H1 (cell line): ENCODE measurements at regions not wholly inside any gene's neighbourhood (a gene's known extent, or its start where the extent isn't known, plus 50 kb on each side); places are given as distances from the start of the nearest gene placed in this dataset.

Source experiments
- CTCF ChIA-PET: fragments of 300-600 bp; sonication (Branson Sonifier 250); formaldehyde crosslinking; loops from one replicate; lab custom pipeline; 2021; ENCODE audit not compliant: partially characterized antibody; lab: Charles Lee
- POLR2A ChIA-PET: fragments of 300-600 bp; sonication (Branson Sonifier 250); formaldehyde crosslinking; loops from one replicate; lab custom pipeline; 2021; ENCODE audit warnings: inconsistent platforms; ENCODE audit not compliant: partially characterized antibody; lab: Charles Lee
- DNase-seq, 2 experiments: peaks; one replicate each; pipeline versions ENCODE4 v3.0.0 to v3.0.0-alpha.2; 2010 to 2022; ENCODE audit warnings: low spot score in 2 of 2, low read depth in 1 of 2, mixed read lengths in 1 of 2
- FAIRE-seq: peaks from 2 replicates; lab custom pipeline; 2011; peaks lifted over from hg19 to GRCh38; lab: Jason Lieb, UNC
- H2AFZ ChIP-seq: 2 replicates; pipeline ENCODE4 v1.8.1; 2012; ENCODE audit warnings: low read length, inconsistent platforms
- H2AK5ac ChIP-seq: 2 replicates; pipeline ENCODE4 v1.6.1; 2013; ENCODE audit warnings: low read depth, low read length
- H2BK120ac ChIP-seq: replicated peaks from 2 replicates; pipeline ENCODE3; 2013; ENCODE audit warnings: low read depth, low read length, inconsistent platforms
- H2BK12ac ChIP-seq: 2 replicates; pipeline ENCODE4 v1.6.1; 2013; ENCODE audit warnings: low read depth, low read length
- H2BK15ac ChIP-seq: 2 replicates; pipeline ENCODE4 v1.6.1; 2013; ENCODE audit warnings: low read length
- H2BK20ac ChIP-seq: 2 replicates; pipeline ENCODE4 v1.6.1; 2013; ENCODE audit warnings: low read length
- H2BK5ac ChIP-seq: 2 replicates; pipeline ENCODE4 v1.6.1; 2013; ENCODE audit warnings: low read depth, low read length
- H3K14ac ChIP-seq: 2 replicates; pipeline ENCODE4 v1.6.1; 2013; ENCODE audit warnings: inconsistent platforms; ENCODE audit not compliant: insufficient read length
- H3K18ac ChIP-seq: 2 replicates; pipeline ENCODE4 v1.6.1; 2013; ENCODE audit warnings: low read length; ENCODE audit errors: extremely low read depth
- H3K23ac ChIP-seq: 2 replicates; pipeline ENCODE4 v1.6.1; 2013; ENCODE audit warnings: inconsistent platforms; ENCODE audit not compliant: insufficient read length
- H3K23me2 ChIP-seq: 2 replicates; pipeline ENCODE4 v1.6.1; 2013; ENCODE audit warnings: low read depth, low read length
- H3K27ac ChIP-seq: 2 replicates; pipeline ENCODE4 v1.6.1; 2011; ENCODE audit warnings: low read depth, low read length, inconsistent platforms
- H3K27me3 ChIP-seq, 4 experiments: replicated peaks in 1 of 4; 1 replicate in 1 of 4; 2 replicates in 3 of 4; pipeline versions ENCODE4 v1.6.1 to v1.8.1; 2011 to 2013; ENCODE audit warnings: low read length in 3 of 4, mild to moderate bottlenecking in 3 of 4, inconsistent platforms in 2 of 4, mixed read lengths in 2 of 4, moderate library complexity in 1 of 4; ENCODE audit not compliant: control insufficient read depth in 3 of 4, insufficient read depth in 3 of 4; ENCODE audit errors: extremely low read depth in 1 of 4
- H3K36me3 ChIP-seq, 4 experiments: 2 replicates each; pipeline versions ENCODE4 v1.6.1 to v1.8.1; 2011 to 2013; ENCODE audit warnings: mild to moderate bottlenecking in 4 of 4, low read length in 3 of 4, moderate library complexity in 2 of 4, control low read depth in 1 of 4, inconsistent platforms in 1 of 4; ENCODE audit not compliant: insufficient read depth in 4 of 4, control insufficient read depth in 2 of 4
- H3K4ac ChIP-seq: replicated peaks from 2 replicates; pipeline ENCODE3; 2013; ENCODE audit warnings: low read length, low read depth, mixed read lengths, inconsistent platforms; ENCODE audit not compliant: insufficient read length
- H3K4me1 ChIP-seq, 4 experiments: replicated peaks in 1 of 4; 1 replicate in 1 of 4; 2 replicates in 3 of 4; pipeline versions ENCODE4 v1.6.1 to v1.8.1; 2011 to 2013; ENCODE audit warnings: low read length in 3 of 4, inconsistent platforms in 2 of 4, mixed read lengths in 1 of 4; ENCODE audit not compliant: insufficient read depth in 4 of 4, control insufficient read depth in 3 of 4
- H3K4me2 ChIP-seq, 2 experiments: 2 replicates each; pipeline versions ENCODE4 v1.6.1 to v1.8.1; 2011 to 2013; ENCODE audit warnings: low read depth in 2 of 2, low read length in 2 of 2, control low read depth in 1 of 2, inconsistent platforms in 1 of 2, mild to moderate bottlenecking in 1 of 2; ENCODE audit not compliant: insufficient read depth in 1 of 2
- H3K4me3 ChIP-seq, 4 experiments: fragments of 200-600, 300-600 bp in 1 of 4; sonication (generic), shearing (Covaris generic), sonication (Bioruptor Twin) in 1 of 4; 2 replicates each; pipeline versions ENCODE4 v1.5.1 to v1.8.1; 2011 to 2016; ENCODE audit warnings: low read length in 4 of 4, low read depth in 3 of 4, control low read depth in 2 of 4, inconsistent platforms in 2 of 4, mild to moderate bottlenecking in 2 of 4, mixed read lengths in 1 of 4, moderate library complexity in 1 of 4; ENCODE audit not compliant: insufficient read depth in 2 of 4; ENCODE audit errors: extremely low read depth in 1 of 4
- H3K56ac ChIP-seq: replicated peaks from 2 replicates; pipeline ENCODE3; 2013; ENCODE audit warnings: low read depth, mild to moderate bottlenecking, mixed read lengths, low read length, inconsistent platforms; ENCODE audit not compliant: insufficient read length
- H3K79me1 ChIP-seq: 2 replicates; pipeline ENCODE4 v1.6.1; 2013; ENCODE audit warnings: low read depth, low read length, control low read depth
- H3K79me2 ChIP-seq, 2 experiments: 2 replicates each; pipeline versions ENCODE4 v1.6.1 to v1.8.1; 2012 to 2013; ENCODE audit warnings: low read length in 2 of 2, mild to moderate bottlenecking in 2 of 2, inconsistent platforms in 1 of 2; ENCODE audit not compliant: insufficient read depth in 2 of 2, control insufficient read depth in 1 of 2
- H3K9ac ChIP-seq, 4 experiments: replicated peaks in 1 of 4; 1 replicate in 1 of 4; 2 replicates in 3 of 4; pipeline versions ENCODE4 v1.6.1 to v1.8.1; 2011 to 2013; ENCODE audit warnings: low read depth in 3 of 4, low read length in 3 of 4, control low read depth in 2 of 4, mild to moderate bottlenecking in 2 of 4, moderate library complexity in 2 of 4, inconsistent platforms in 1 of 4; ENCODE audit errors: extremely low read depth in 1 of 4
- H3K9me3 ChIP-seq, 2 experiments: 2 replicates each; pipeline versions ENCODE4 v1.6.1 to v1.8.1; 2012 to 2013; ENCODE audit warnings: mild to moderate bottlenecking in 2 of 2, moderate library complexity in 2 of 2, control low read depth in 1 of 2, inconsistent platforms in 1 of 2, low read depth in 1 of 2, low read length in 1 of 2, mixed read lengths in 1 of 2; ENCODE audit not compliant: insufficient read depth in 2 of 2
- H4K20me1 ChIP-seq, 2 experiments: replicated peaks in 1 of 2; 2 replicates each; pipeline versions ENCODE3 to v1.8.1; 2011 to 2013; ENCODE audit warnings: inconsistent platforms in 2 of 2, low read length in 2 of 2, mild to moderate bottlenecking in 1 of 2; ENCODE audit not compliant: insufficient read depth in 2 of 2, control insufficient read depth in 1 of 2
- H4K5ac ChIP-seq: 2 replicates; pipeline ENCODE4 v1.6.1; 2013; ENCODE audit warnings: low read length, low read depth, mixed read lengths, inconsistent platforms; ENCODE audit not compliant: insufficient read length
- H4K8ac ChIP-seq: 2 replicates; pipeline ENCODE4 v1.8.0; 2013; ENCODE audit warnings: mild to moderate bottlenecking, moderate library complexity, low read length, inconsistent platforms; ENCODE audit not compliant: insufficient read depth; ENCODE audit errors: extremely low read depth
- H4K91ac ChIP-seq: replicated peaks from 2 replicates; pipeline ENCODE3; 2013; ENCODE audit warnings: low read length, mixed read lengths, inconsistent platforms; ENCODE audit not compliant: insufficient read length
- CBX8 ChIP-seq: fragments of 300-800, 300-1000 bp; sonication (generic); IDR thresholded peaks from 2 replicates; pipeline ENCODE4 v1.7.1; 2016; ENCODE audit warnings: low read depth, low read length, borderline replicate concordance
- CEBPB ChIP-seq: IDR thresholded peaks from 2 replicates; pipeline ENCODE4 v1.6.1; 2012; ENCODE audit warnings: low read depth, low read length
- CHD1 ChIP-seq: IDR thresholded peaks from 2 replicates; pipeline ENCODE4 v1.6.1; 2012; ENCODE audit warnings: low read depth, low read length, improper control_type of control experiment
- EGR1 ChIP-seq: IDR thresholded peaks from 2 replicates; pipeline ENCODE4 v1.6.1; 2011; ENCODE audit warnings: low read depth, low read length, borderline replicate concordance
- HDAC2 ChIP-seq, 2 experiments: fragments of 300-600 bp in 1 of 2; sonication (generic) in 1 of 2; IDR thresholded peaks; 2 replicates each; pipeline ENCODE4 v1.6.1; 2011 to 2012; ENCODE audit warnings: low read depth in 2 of 2, low read length in 2 of 2, mild to moderate bottlenecking in 2 of 2, moderate library complexity in 2 of 2, borderline replicate concordance in 1 of 2, inconsistent platforms in 1 of 2
- KDM5A ChIP-seq: fragments of 200-600 bp; IDR thresholded peaks from 2 replicates; pipeline ENCODE4 v1.7.1; 2012; ENCODE audit warnings: mild to moderate bottlenecking, low read length, inconsistent platforms, mixed read lengths
- POLR2A ChIP-seq, 2 experiments: IDR thresholded peaks; 1 replicate in 1 of 2; 2 replicates in 1 of 2; pipeline ENCODE4 v1.6.1; 2011; ENCODE audit warnings: low read depth in 2 of 2, low read length in 2 of 2, mild to moderate bottlenecking in 2 of 2; ENCODE audit errors: control extremely low read depth in 1 of 2
- POU5F1 ChIP-seq: IDR thresholded peaks from 2 replicates; pipeline ENCODE4 v1.6.1; 2011; ENCODE audit warnings: low read depth, mild to moderate bottlenecking, low read length, moderate library complexity
- SIN3A ChIP-seq, 2 experiments: IDR thresholded peaks in 1 of 2; conservative IDR thresholded peaks in 1 of 2; 2 replicates each; pipeline ENCODE4 v1.6.1; 2011 to 2012; ENCODE audit warnings: low read length in 2 of 2, improper control_type of control experiment in 1 of 2, low read depth in 1 of 2, mild to moderate bottlenecking in 1 of 2
- SUZ12 ChIP-seq: fragments of 200-600 bp; sonication (generic); IDR thresholded peaks from 2 replicates; pipeline ENCODE4 v1.6.1; 2012; ENCODE audit warnings: mild to moderate bottlenecking, inconsistent platforms, low read length, moderate library complexity, mixed read lengths
- TAF7 ChIP-seq: optimal IDR thresholded peaks from 2 replicates; pipeline ENCODE3; 2011; ENCODE audit warnings: low read depth, mild to moderate bottlenecking, inconsistent platforms, low read length, moderate library complexity, borderline replicate concordance
- WGBS, 2 experiments: shearing (Covaris generic) in 1 of 2; methylation state at CpG; one replicate each; pipeline versions ENCODE4 v1.1.6 to v1.1.7; 2013 to 2015; ENCODE audit warnings: low lambda C conversion rate in 2 of 2, mixed read lengths in 2 of 2, inconsistent platforms in 1 of 2, low coverage in 1 of 2, missing lambda C conversion rate in 1 of 2; ENCODE audit not compliant: insufficient replicate concordance in 2 of 2, insufficient coverage in 1 of 2, insufficient read length in 1 of 2; ENCODE audit errors: extremely low coverage in 1 of 2, missing lambda C conversion rate in 1 of 2; 5-methylcytosine and 5-hydroxymethylcytosine counted together
- TF ChIP-seq, protein P1 (sequence below): IDR thresholded peaks from 2 replicates; pipeline ENCODE4 v1.6.1; 2012; ENCODE audit warnings: inconsistent platforms

DNA sequence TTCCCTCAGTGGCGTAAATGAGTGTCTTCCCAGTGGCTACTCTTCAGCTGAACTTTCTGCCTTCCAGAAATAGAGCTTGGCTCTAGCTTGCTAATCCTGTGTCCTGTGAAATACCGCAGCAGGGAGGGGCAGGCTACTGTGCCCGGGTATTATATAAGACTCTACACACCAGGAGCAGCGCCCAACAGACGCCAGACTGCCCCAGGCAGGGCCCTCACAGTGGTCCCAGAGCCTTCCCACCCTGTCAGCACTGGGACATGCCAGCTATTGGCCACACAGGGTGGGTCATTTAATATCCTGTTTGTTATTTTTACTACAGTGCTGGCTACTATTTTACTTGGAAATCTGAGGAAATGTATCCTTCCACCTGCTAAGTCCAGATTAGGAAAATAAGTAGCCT is 121.0 kb downstream of the FEM1C start:
- H3K23me2 ChIP-seq: no peaks in the 10 kb centered on the region
- no peak overlapping the region for H4K5ac ChIP-seq
- no peak overlapping the region for H3K4me2 ChIP-seq
- H2BK120ac ChIP-seq: no peak overlapping the region
- no peaks in the 10 kb centered on the region for H3K27me3 ChIP-seq
- no peak for DNase-seq
- H3K14ac ChIP-seq: no peak overlapping the region
- no peak overlapping the region for H3K4me3 ChIP-seq
- H2BK12ac ChIP-seq: no peak overlapping the region
- no peak overlapping the region for H3K23ac ChIP-seq
- H3K4ac ChIP-seq: no peak overlapping the region
- no peaks in the 10 kb centered on the region for H3K79me2 ChIP-seq
- H3K56ac ChIP-seq: no peak overlapping the region
- no peak overlapping the region for H2BK5ac ChIP-seq
- H4K91ac ChIP-seq: no peak overlapping the region
- no peak overlapping the region for H2BK15ac ChIP-seq
- H2AFZ ChIP-seq: no peak overlapping the region
- H4K20me1 ChIP-seq: no peaks in the 10 kb centered on the region
- CTCF ChIA-PET: interaction anchor here (0.6 to 1.3 kb wide), 5 partner anchors 11 to 295 kb away, joined by 3 to 4 read pairs (median 4); no protein-coding TSS in a partner anchor
- H2AK5ac ChIP-seq: no peak overlapping the region
- POLR2A ChIA-PET: no interaction called here
- no peaks in the 10 kb centered on the region for H3K36me3 ChIP-seq
- WGBS, 2 experiments: 86% methylated on average over 5 of the region's 5 CpGs; no CpG with 5 or more reads in 1 of the 2 experiments
- no peak overlapping the region for H4K8ac ChIP-seq
- no peak overlapping the region for H3K9ac ChIP-seq
- H3K9me3 ChIP-seq: no peaks in the 10 kb centered on the region
- no peak overlapping the region for H2BK20ac ChIP-seq
- H3K79me1 ChIP-seq: no peaks in the 10 kb centered on the region
- H3K27ac ChIP-seq: no peak overlapping the region
- H3K4me1 ChIP-seq: peaks cover 0 to 6% (median 2%) of the 10 kb centered on the region in 4 experiments; a peak in 1 of 7 replicates
- FAIRE-seq: no peak
- no peak overlapping the region for H3K18ac ChIP-seq
- TF ChIP-seq CHD1: no peak
- TF ChIP-seq SIN3A (conservative IDR thresholded peaks at IDR 0.05 in 1 of 2, IDR thresholded peaks at IDR 0.05 in 1 of 2; ENCODE audit: low read depth in 1 of 2, low read length in 2 of 2): no peak
- no peak for TF ChIP-seq EGR1
- TF ChIP-seq, protein P1, sequence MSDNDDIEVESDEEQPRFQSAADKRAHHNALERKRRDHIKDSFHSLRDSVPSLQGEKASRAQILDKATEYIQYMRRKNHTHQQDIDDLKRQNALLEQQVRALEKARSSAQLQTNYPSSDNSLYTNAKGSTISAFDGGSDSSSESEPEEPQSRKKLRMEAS: no peak
- TF ChIP-seq POU5F1: no peak
- no peak for TF ChIP-seq TAF7
- no peak for TF ChIP-seq HDAC2 (IDR thresholded peaks at IDR 0.05; ENCODE audit: borderline replicate concordance in 1 of 2, low read depth in 2 of 2, low read length in 2 of 2)
- TF ChIP-seq SUZ12: no peak
- TF ChIP-seq POLR2A (IDR thresholded peaks at IDR 0.05; ENCODE audit: control extremely low read depth in 1 of 2, low read depth in 2 of 2, low read length in 2 of 2): no peak
- TF ChIP-seq CBX8: no peak
- TF ChIP-seq CEBPB: no peak
- no peak for TF ChIP-seq KDM5A
